ENCODE measurements at regions not wholly inside any gene's neighbourhood (a gene's known extent, or its start where the extent isn't known, plus 50 kb on each side); places are given as distances from the start of the nearest gene placed in this dataset.

DNA sequence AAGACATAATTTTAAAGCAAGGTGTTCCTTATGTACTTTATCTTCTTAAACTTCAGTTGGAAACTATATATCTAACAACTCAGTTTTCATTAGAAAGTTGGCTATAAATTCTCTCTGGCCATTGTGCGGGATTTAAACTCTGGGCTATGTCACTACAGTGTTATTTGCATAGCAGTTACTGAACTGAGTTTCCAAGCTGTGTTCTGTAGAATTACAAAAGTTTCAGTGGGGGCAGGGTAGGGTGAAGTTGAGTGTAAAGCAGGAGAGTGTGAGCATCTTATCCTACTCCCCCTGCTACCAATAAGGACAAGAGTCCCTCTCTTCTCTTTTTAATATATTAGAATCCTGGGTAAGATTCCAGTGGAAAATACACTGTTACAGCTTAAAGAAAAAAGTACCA is 254.5 kb upstream of the SLITRK2 start:
- TF ChIP-seq EP300 (IDR thresholded peaks at IDR 0.05) = no peak
- no peak for TF ChIP-seq CTCF (IDR thresholded peaks at IDR 0.05)

Measured in suprapubic skin (tissue), 3 donors.